GM12878 (cell line): ENCODE measurements at regions not wholly inside any gene's neighbourhood (a gene's known extent, or its start where the extent isn't known, plus 50 kb on each side); places are given as distances from the start of the nearest gene placed in this dataset.

Experiments
- ATAC-seq: fragments of 200-7000 bp; cut with Tn5 transposase; 3 replicates; pipeline ENCODE4 v1.9.1; 2020; ENCODE audit warnings: mild to moderate bottlenecking, moderate library complexity
- BruUV-seq: library from RNA; stranded (reverse); fragments of 400-500 nt; replicated peaks from 2 replicates; lab custom pipeline; 2021; lab: Mats Ljungman, UMichigan
- CTCF ChIA-PET: fragments of 300-600 bp; sonication (Branson Sonifier 250); formaldehyde crosslinking; extraction: SDS; loops from one replicate; lab custom pipeline; 2021; ENCODE audit warnings: inconsistent platforms; lab: Yijun Ruan, JAX
- POLR2A ChIA-PET: fragments of 350-600 bp; formaldehyde crosslinking; extraction: SDS; loops from one replicate; lab custom pipeline; 2021; ENCODE audit warnings: inconsistent platforms; lab: Charles Lee
- RAD21 ChIA-PET: fragments of 300-600 bp; sonication (Branson Sonifier 250); formaldehyde crosslinking; loops from one replicate; lab custom pipeline; 2023; ENCODE audit warnings: antibody characterized with exemption; ENCODE audit not compliant: unreplicated experiment; lab: Charles Lee
- SMC1A ChIA-PET: fragments of 300-600 bp; sonication (Branson Sonifier 250); formaldehyde crosslinking; loops from one replicate; lab custom pipeline; 2023; ENCODE audit not compliant: unreplicated experiment, uncharacterized antibody; lab: Charles Lee
- DNase-seq: peaks from one replicate; pipeline ENCODE4 v3.0.0-alpha.2; 2011; ENCODE audit warnings: low read depth, low spot score
- FAIRE-seq: peaks from 3 replicates; lab custom pipeline; 2011; peaks lifted over from hg19 to GRCh38; lab: Jason Lieb, UNC
- H2AFZ ChIP-seq: 2 replicates; pipeline ENCODE4 v1.6.0; 2011; ENCODE audit warnings: low read depth, low read length, control low read depth; ENCODE audit not compliant: control insufficient read depth
- H3K27ac ChIP-seq: 2 replicates; pipeline ENCODE4 v1.5.1; 2011; ENCODE audit warnings: control low read depth; ENCODE audit not compliant: control insufficient read depth, insufficient read depth
- H3K27me3 ChIP-seq, 2 experiments: replicated peaks in 1 of 2; 2 replicates each; pipeline versions ENCODE4 v1.6.0 to v1.6.1; 2011; ENCODE audit warnings: low read length in 1 of 2; ENCODE audit not compliant: control insufficient read depth in 2 of 2, insufficient read depth in 2 of 2
- H3K36me3 ChIP-seq, 2 experiments: 2 replicates each; pipeline ENCODE4 v1.5.1; 2011; ENCODE audit warnings: low read length in 1 of 2; ENCODE audit not compliant: control insufficient read depth in 2 of 2, insufficient read depth in 2 of 2
- H3K4me1 ChIP-seq: 2 replicates; pipeline ENCODE4 v1.6.1; 2011; ENCODE audit warnings: mild to moderate bottlenecking, low read length, moderate library complexity, mixed read lengths; ENCODE audit not compliant: control insufficient read depth, insufficient read depth
- H3K4me2 ChIP-seq: 2 replicates; pipeline ENCODE4 v1.6.0; 2011; ENCODE audit warnings: control low read depth; ENCODE audit not compliant: control insufficient read depth, insufficient read depth
- H3K4me3 ChIP-seq: fragments of 200-600 bp; sonication (generic); 2 replicates; pipeline ENCODE4 v1.5.1; 2016
- H3K79me2 ChIP-seq: 2 replicates; pipeline ENCODE4 v1.6.0; 2011; ENCODE audit warnings: low read length; ENCODE audit not compliant: control insufficient read depth, insufficient read depth
- H3K9ac ChIP-seq: 2 replicates; pipeline ENCODE4 v1.8.0; 2011; ENCODE audit warnings: low read length, control low read depth, mixed read lengths; ENCODE audit not compliant: control insufficient read depth, insufficient read depth
- H3K9me3 ChIP-seq: replicated peaks from 3 replicates; pipeline ENCODE4 v1.5.1; 2011; ENCODE audit warnings: mild to moderate bottlenecking, low read length; ENCODE audit not compliant: control insufficient read depth, insufficient read depth
- H4K20me1 ChIP-seq: 2 replicates; pipeline ENCODE4 v1.6.0; 2011; ENCODE audit not compliant: control insufficient read depth, insufficient read depth
- CBX3 ChIP-seq: fragments of 200-600 bp; sonication (generic); IDR thresholded peaks from 2 replicates; pipeline ENCODE4 v1.6.1; 2016; ENCODE audit warnings: low read depth, borderline replicate concordance
- CHD1 ChIP-seq: IDR thresholded peaks from 2 replicates; pipeline ENCODE4 v1.6.1; 2012; ENCODE audit warnings: low read depth, low read length, improper control_type of control experiment
- IKZF1 ChIP-seq: fragments of 450-650 bp; conservative IDR thresholded peaks from 2 replicates; pipeline ENCODE4 v1.6.1; 2017; ENCODE audit warnings: antibody characterized with exemption, mild to moderate bottlenecking
- JUNB ChIP-seq: IDR thresholded peaks from 2 replicates; pipeline ENCODE4 v1.6.1; 2016; ENCODE audit warnings: antibody characterized with exemption, mild to moderate bottlenecking
- JUND ChIP-seq: IDR thresholded peaks from 2 replicates; pipeline ENCODE4 v1.6.1; 2012; ENCODE audit warnings: low read depth, mild to moderate bottlenecking, low read length, improper control_type of control experiment, moderate library complexity
- SUPT20H ChIP-seq: IDR thresholded peaks from 2 replicates; pipeline ENCODE4 v1.6.1; 2011; ENCODE audit warnings: low read depth, mild to moderate bottlenecking, low read length, moderate library complexity, borderline replicate concordance; ENCODE audit not compliant: control insufficient read depth
- YY1 ChIP-seq: IDR thresholded peaks from 2 replicates; pipeline ENCODE4 v1.6.1; 2011; ENCODE audit warnings: low read depth, mild to moderate bottlenecking, low read length
- ZNF384 ChIP-seq: IDR thresholded peaks from 2 replicates; pipeline ENCODE4 v1.6.1; 2012; ENCODE audit warnings: low read depth, mild to moderate bottlenecking, low read length, improper control_type of control experiment, borderline replicate concordance
- ZZZ3 ChIP-seq: IDR thresholded peaks from 2 replicates; pipeline ENCODE4 v1.6.1; 2011; ENCODE audit warnings: low read depth; ENCODE audit not compliant: control insufficient read depth, insufficient read length
- WGBS: methylation state at CpG from one replicate; pipeline ENCODE4 v1.1.6; 2016; ENCODE audit warnings: low lambda C conversion rate; ENCODE audit not compliant: insufficient replicate concordance, insufficient coverage; ENCODE audit errors: missing lambda C conversion rate; 5-methylcytosine and 5-hydroxymethylcytosine counted together
- in situ Hi-C: fragments of 300-500 bp; cut with MboI; formaldehyde crosslinking; loops from 9 replicates; pipeline ENCODE4 v1.14.3; 2018; ENCODE audit warnings: mixed read lengths
- intact Hi-C: fragments of 100-400 bp; cut with micrococcal nuclease; formaldehyde crosslinking; loops from one replicate; pipeline ENCODE4 v1.14.2; 2022; ENCODE audit not compliant: unreplicated experiment
- TF ChIP-seq, protein P1 (sequence below), 3 experiments: IDR thresholded peaks in 2 of 3; conservative IDR thresholded peaks in 1 of 3; 2 replicates each; pipeline ENCODE4 v1.5.1; 2011; ENCODE audit warnings: low read depth in 3 of 3, low read length in 3 of 3, mild to moderate bottlenecking in 3 of 3, control low read depth in 2 of 3, moderate library complexity in 2 of 3, inconsistent platforms in 1 of 3, mixed read lengths in 1 of 3; ENCODE audit not compliant: control insufficient read depth in 2 of 3, insufficient read depth in 1 of 3; ENCODE audit errors: extremely low read depth in 1 of 3
- TF ChIP-seq, protein P2 (sequence below): fragments of 450-650 bp; formaldehyde crosslinking; IDR thresholded peaks from 2 replicates; pipeline ENCODE4 v1.5.0; 2022; ENCODE audit warnings: mild to moderate bottlenecking, missing genetic modification characterization
- TF ChIP-seq, protein P3 (sequence below): IDR thresholded peaks from 2 replicates; pipeline ENCODE4 v1.6.1; 2012; ENCODE audit warnings: low read length, inconsistent platforms

DNA sequence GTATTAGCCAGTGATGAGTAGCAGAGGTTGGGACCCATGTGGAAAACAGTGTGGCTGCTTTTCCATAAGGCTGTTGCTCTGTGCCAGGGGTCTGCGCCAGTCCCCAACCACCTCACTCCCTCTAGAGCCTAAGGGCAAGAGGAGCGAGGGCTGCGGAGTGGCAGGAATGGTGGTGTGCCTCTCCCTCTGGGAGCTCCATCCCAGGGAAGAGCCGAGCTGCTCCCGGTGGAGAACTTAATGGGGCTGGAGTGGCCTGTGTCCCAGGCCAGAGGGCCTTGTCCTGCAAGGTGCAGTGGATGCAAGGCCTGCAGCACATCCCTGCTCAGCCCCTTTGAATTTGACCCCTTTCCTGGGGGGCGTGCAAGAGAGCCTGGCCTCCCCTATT is 105.4 kb upstream of the GRXCR1 start:
- Histone ChIP-seq H3K4me2 (no peak overlapping the region), H3K27ac (no peak overlapping the region), H2AFZ (no peak overlapping the region), H4K20me1 (no peaks in the 10 kb centered on the region), H3K9me3 (no peaks in the 10 kb centered on the region), H3K36me3 (no peaks in the 10 kb centered on the region), H3K4me3 (no peak overlapping the region), H3K27me3 (no peaks in the 10 kb centered on the region), H3K9ac (no peak overlapping the region), H3K79me2 (no peaks in the 10 kb centered on the region), H3K4me1 (no peaks in the 10 kb centered on the region)
- RAD21 ChIA-PET, result no interaction called here
- intact Hi-C loops, result no loop called here
- in situ Hi-C loops, result no loop called here
- ATAC-seq, result no peak
- BruUV-seq, result no TSS peak
- DNase-seq, result no peak
- 38% methylated on average over 6 of the region's 6 CpGs for WGBS
- CTCF ChIA-PET, result no interaction called here
- POLR2A ChIA-PET, result no interaction called here
- SMC1A ChIA-PET, result no interaction called here
- no peak for TF ChIP-seq JUND
- TF ChIP-seq, protein P1, sequence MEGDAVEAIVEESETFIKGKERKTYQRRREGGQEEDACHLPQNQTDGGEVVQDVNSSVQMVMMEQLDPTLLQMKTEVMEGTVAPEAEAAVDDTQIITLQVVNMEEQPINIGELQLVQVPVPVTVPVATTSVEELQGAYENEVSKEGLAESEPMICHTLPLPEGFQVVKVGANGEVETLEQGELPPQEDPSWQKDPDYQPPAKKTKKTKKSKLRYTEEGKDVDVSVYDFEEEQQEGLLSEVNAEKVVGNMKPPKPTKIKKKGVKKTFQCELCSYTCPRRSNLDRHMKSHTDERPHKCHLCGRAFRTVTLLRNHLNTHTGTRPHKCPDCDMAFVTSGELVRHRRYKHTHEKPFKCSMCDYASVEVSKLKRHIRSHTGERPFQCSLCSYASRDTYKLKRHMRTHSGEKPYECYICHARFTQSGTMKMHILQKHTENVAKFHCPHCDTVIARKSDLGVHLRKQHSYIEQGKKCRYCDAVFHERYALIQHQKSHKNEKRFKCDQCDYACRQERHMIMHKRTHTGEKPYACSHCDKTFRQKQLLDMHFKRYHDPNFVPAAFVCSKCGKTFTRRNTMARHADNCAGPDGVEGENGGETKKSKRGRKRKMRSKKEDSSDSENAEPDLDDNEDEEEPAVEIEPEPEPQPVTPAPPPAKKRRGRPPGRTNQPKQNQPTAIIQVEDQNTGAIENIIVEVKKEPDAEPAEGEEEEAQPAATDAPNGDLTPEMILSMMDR (IDR thresholded peaks at IDR 0.05 in 2 of 3, conservative IDR thresholded peaks at IDR 0.05 in 1 of 3; ENCODE audit: control insufficient read depth in 2 of 3, extremely low read depth in 1 of 3, insufficient read depth in 1 of 3, low read depth in 3 of 3, low read length in 3 of 3), result no peak
- TF ChIP-seq CBX3, result no peak
- TF ChIP-seq YY1, result no peak
- no peak for TF ChIP-seq JUNB
- no peak for TF ChIP-seq CHD1
- TF ChIP-seq ZNF384, result no peak
- TF ChIP-seq ZZZ3, result no peak
- no peak for TF ChIP-seq SUPT20H
- TF ChIP-seq IKZF1, result no peak
- TF ChIP-seq, protein P2, sequence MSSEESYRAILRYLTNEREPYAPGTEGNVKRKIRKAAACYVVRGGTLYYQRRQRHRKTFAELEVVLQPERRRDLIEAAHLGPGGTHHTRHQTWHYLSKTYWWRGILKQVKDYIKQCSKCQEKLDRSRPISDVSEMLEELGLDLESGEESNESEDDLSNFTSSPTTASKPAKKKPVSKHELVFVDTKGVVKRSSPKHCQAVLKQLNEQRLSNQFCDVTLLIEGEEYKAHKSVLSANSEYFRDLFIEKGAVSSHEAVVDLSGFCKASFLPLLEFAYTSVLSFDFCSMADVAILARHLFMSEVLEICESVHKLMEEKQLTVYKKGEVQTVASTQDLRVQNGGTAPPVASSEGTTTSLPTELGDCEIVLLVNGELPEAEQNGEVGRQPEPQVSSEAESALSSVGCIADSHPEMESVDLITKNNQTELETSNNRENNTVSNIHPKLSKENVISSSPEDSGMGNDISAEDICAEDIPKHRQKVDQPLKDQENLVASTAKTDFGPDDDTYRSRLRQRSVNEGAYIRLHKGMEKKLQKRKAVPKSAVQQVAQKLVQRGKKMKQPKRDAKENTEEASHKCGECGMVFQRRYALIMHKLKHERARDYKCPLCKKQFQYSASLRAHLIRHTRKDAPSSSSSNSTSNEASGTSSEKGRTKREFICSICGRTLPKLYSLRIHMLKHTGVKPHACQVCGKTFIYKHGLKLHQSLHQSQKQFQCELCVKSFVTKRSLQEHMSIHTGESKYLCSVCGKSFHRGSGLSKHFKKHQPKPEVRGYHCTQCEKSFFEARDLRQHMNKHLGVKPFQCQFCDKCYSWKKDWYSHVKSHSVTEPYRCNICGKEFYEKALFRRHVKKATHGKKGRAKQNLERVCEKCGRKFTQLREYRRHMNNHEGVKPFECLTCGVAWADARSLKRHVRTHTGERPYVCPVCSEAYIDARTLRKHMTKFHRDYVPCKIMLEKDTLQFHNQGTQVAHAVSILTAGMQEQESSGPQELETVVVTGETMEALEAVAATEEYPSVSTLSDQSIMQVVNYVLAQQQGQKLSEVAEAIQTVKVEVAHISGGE, result no peak
- TF ChIP-seq, protein P3, sequence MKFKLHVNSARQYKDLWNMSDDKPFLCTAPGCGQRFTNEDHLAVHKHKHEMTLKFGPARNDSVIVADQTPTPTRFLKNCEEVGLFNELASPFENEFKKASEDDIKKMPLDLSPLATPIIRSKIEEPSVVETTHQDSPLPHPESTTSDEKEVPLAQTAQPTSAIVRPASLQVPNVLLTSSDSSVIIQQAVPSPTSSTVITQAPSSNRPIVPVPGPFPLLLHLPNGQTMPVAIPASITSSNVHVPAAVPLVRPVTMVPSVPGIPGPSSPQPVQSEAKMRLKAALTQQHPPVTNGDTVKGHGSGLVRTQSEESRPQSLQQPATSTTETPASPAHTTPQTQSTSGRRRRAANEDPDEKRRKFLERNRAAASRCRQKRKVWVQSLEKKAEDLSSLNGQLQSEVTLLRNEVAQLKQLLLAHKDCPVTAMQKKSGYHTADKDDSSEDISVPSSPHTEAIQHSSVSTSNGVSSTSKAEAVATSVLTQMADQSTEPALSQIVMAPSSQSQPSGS, result no peak
- FAIRE-seq, result no peak
